Transverse colon (tissue), 4 donors: ENCODE measurements at regions not wholly inside any gene's neighbourhood (a gene's known extent, or its start where the extent isn't known, plus 50 kb on each side); places are given as distances from the start of the nearest gene placed in this dataset.

Experiments
- EP300 ChIP-seq: sonication (generic); formaldehyde crosslinking; IDR thresholded peaks from one replicate; pipeline ENCODE4 v1.6.1; 2017; ENCODE audit warnings: antibody characterized with exemption, low read depth
- POLR2A ChIP-seq: fragments of 450-650 bp; IDR thresholded peaks from one replicate; pipeline ENCODE4 v1.6.1; 2016; ENCODE audit warnings: antibody characterized with exemption, mild to moderate bottlenecking, moderate library complexity
- POLR2AphosphoS5 ChIP-seq, 3 donors: sonication (generic); formaldehyde crosslinking; IDR thresholded peaks; one replicate each; pipeline ENCODE4 v1.6.1; 2016; ENCODE audit warnings: antibody characterized with exemption in 3 of 3
- TF ChIP-seq, protein P1 (sequence below), 5 experiments: fragments of 200-600 bp in 3 of 5; fragments of 450-650 bp in 2 of 5; sonication (generic) in 3 of 5; IDR thresholded peaks; 1 replicate in 2 of 5; 2 replicates in 3 of 5; pipeline ENCODE4 v1.5.1; 2016 to 2017; ENCODE audit warnings: antibody characterized with exemption in 5 of 5, inconsistent platforms in 3 of 5, mild to moderate bottlenecking in 2 of 5, moderate library complexity in 1 of 5

GRCh38 chr4:152180369-152180768 is 355.5 kb downstream of the FBXW7 start:
- TF ChIP-seq, protein P1, sequence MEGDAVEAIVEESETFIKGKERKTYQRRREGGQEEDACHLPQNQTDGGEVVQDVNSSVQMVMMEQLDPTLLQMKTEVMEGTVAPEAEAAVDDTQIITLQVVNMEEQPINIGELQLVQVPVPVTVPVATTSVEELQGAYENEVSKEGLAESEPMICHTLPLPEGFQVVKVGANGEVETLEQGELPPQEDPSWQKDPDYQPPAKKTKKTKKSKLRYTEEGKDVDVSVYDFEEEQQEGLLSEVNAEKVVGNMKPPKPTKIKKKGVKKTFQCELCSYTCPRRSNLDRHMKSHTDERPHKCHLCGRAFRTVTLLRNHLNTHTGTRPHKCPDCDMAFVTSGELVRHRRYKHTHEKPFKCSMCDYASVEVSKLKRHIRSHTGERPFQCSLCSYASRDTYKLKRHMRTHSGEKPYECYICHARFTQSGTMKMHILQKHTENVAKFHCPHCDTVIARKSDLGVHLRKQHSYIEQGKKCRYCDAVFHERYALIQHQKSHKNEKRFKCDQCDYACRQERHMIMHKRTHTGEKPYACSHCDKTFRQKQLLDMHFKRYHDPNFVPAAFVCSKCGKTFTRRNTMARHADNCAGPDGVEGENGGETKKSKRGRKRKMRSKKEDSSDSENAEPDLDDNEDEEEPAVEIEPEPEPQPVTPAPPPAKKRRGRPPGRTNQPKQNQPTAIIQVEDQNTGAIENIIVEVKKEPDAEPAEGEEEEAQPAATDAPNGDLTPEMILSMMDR (IDR thresholded peaks at IDR 0.05) = no peak
- TF ChIP-seq POLR2A (no peak), EP300 (no peak), POLR2AphosphoS5 (IDR thresholded peaks at IDR 0.05) (no peak)
